ENCODE measurements at regions not wholly inside any gene's neighbourhood (a gene's known extent, or its start where the extent isn't known, plus 50 kb on each side); places are given as distances from the start of the nearest gene placed in this dataset.
"Not testable (repeated sequence)": the region's sequence is repeated elsewhere in the genome, so short reads cannot be mapped to it uniquely, and the experiment has no call there.

DNA sequence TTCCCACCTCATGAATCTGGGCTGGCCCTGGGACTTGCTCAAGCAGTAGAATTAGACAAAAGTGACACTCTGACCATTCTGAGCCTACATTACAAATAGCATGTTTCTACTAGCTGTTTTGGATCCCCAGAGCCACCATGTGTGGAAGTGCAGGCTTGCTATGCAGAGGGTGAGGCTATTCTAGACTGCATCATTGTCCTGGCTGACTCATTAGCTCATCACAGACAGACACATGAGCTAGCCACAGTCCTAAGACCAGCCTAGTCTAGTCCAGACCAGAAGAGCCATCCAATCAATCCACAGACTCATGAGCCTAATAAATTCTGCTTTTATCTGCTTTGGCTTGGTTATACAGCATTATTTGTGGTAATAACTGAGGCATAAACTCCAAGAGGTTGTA, 351.9 kb downstream of the PRELID2 start:
- DNase-seq (ENCODE audit: low read depth) = peak; percentile 16

DNA sequence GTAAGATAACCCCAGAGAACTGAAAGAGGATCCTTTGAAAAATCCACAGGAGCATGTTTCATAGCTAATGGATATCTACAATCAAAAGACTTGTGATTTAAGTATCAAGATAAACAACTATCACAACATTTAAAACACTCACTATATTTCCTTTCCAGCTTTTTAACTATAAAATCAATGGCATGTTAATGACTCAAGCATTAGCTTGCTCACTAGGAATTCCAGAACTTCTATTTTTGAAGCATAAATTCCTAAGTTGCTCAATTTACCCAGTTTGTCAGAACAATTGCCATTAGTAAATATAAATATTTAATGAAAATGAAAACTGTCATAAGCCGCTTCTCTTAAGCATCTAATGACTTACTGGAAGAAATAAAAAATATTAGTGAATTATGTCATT, 355.3 kb downstream of the PRELID2 start:
- in situ Hi-C loops (cut with HindIII; ENCODE audit: low pct_unique_long_range_greater_than_20kb, low sequenced_read_pairs) = no loop called here
- DNase-seq (ENCODE audit: low read depth) = no peak

More for the DNA sequence above, 351.9 kb downstream of the PRELID2 start:
- in situ Hi-C loops (cut with HindIII; ENCODE audit: low pct_unique_long_range_greater_than_20kb, low sequenced_read_pairs) = no loop called here

DNA sequence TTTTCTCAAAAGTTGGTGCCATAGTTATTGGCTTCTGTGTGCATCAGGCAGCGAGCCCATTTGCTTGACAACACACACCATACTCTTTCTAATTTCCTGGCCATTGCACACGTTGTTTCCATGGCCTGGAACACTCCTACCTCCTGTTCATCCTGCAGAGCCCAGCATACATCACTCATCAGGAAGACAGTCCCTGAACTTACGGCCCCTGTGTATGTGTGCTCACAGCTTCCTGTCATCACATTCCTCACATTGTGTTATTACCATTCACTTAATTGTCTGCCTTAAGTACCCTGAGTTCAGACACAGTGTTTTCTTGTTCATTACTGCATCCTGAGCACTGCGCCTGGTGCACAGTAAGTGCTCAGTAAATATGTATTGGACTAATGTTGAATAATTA, 355.9 kb downstream of the PRELID2 start:
- no peak for DNase-seq (ENCODE audit: low read depth)
- in situ Hi-C loops (cut with HindIII; ENCODE audit: low pct_unique_long_range_greater_than_20kb, low sequenced_read_pairs) = no loop called here

DNA sequence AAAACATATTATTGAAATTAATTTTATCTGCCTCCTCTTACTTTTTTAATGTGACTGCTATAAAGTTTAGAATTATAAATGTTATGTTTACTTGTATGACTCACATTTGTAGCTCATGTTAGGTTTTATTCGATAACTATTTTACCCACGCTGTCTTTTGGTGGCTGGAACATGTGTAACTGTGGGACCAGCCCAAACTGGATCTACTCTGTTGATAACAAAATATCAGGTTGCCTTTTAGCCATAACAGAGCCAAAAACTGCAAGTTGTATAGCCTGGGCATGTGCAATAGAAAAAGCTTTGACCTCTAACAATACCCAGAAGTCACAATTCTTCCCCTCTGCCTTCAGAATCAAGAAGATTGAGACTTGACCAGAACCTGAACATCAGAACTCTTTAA, 356.5 kb downstream of the PRELID2 start:
- in situ Hi-C loops (cut with HindIII; ENCODE audit: low pct_unique_long_range_greater_than_20kb, low sequenced_read_pairs) = no loop called here
- DNase-seq (ENCODE audit: low read depth) = no peak

DNA sequence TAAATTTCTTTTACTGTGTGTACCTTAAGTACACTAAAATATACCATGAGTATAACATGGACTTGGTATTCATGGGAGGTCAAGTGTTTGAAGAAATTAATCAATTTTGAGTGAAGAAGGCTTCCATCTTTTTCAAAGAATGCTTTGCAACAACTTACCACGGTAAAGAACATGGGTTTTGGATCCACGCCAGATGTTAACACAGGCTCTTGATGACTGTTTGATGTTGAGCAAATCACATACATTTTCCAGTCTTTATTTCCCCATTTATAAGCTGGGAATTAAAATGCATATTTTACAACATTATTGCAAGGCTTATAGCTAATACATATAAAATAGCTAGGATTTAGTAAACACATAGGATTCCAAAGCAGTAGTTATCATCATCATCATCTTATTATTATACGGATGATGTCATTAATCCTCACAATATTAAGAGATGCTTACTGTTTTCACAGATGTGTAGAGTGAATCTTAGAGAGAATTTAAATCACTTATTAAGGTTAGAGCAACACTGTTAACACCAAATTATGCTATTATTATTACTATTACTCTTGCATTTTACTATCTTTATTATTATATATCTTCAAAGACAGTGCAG, 362.0 kb downstream of the PRELID2 start:
- DNase-seq (ENCODE audit: low read depth) = no peak
- in situ Hi-C loops (cut with HindIII; ENCODE audit: low pct_unique_long_range_greater_than_20kb, low sequenced_read_pairs) = no loop called here

DNA sequence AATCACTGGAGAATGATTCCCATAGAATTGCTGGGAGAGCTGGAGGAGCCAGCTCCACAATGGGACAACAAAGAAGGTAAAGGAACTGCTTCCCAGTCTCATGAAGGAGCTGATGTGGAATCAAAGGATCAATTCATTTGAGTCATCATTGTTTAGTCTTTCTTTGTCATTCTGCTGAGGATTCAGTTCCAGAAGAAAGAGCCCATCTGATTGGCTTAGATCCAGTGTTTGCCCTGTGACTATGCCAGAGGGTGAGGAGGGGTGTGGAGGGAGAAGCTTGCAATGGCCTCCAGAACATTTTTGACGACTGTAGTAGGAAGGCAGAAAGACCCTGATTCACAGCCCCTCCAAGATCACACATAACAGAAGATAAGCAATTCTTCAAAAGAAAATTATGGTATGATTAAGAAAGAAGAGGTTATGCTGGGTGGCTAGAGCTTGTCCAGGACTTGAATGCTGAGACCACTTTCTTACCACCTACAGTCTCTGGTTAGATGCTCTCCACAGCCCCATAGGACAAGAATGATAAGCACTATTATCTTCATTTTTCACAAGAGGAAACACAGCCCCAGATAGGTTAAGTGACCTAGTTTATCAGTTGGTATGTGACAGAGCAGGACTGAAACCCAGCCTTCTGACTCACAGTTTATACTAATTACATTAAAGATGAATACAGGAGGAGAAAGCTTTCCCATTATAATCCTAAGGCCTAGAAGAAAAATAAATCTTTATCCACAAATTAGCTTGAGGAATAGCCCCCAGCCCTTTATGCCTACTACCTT, 363.1 kb downstream of the PRELID2 start:
- DNase-seq (ENCODE audit: low read depth) = peak; percentile 78
- in situ Hi-C loops (cut with HindIII; ENCODE audit: low pct_unique_long_range_greater_than_20kb, low sequenced_read_pairs) = no loop called here

DNA sequence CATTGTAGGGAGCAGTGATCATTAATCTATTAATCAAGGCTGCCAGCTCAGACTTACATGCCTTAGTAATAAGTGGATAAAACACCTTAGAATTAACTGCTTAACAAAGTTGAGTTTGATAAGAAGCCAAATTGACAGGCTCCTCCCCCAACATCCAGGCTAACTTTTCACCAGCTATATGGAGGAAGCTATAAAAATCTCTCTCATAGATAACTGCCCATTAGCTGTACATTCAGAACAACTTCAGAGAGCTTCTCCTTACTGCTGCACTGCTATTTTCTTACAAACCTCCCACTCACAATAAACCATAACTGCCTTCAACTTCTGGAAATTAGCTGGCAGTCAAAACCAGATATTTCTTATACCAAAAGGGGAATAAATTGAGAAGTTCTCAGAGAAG, 364.1 kb downstream of the PRELID2 start:
- no peak for DNase-seq (ENCODE audit: low read depth)
- in situ Hi-C loops (cut with HindIII; ENCODE audit: low pct_unique_long_range_greater_than_20kb, low sequenced_read_pairs) = no loop called here

DNA sequence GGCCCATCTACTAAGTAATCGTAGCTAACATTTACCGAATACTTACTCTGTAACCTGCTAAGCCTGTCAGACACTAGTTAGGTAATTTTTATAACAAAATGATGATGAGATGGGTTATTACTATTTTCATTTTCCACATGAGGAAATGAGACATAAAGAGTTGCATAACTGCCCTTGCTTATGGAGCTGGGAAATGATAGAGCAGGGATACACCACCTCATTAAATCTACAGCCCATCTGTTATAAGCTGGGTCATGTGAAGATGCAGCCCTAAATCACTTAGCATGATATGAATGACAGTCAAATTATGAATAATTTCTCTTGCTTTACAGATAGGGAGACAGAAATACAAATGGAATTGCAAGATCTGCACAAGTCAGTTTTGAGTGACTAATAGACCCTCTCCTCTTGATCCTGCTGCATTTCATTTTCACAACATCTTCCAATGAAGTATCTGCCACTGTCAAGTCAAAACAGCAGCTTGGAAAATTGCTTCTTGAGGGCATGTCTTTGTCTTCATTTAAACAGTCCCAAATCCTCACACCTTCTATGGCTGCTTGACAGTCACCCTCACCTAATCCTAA, 364.7 kb downstream of the PRELID2 start:
- in situ Hi-C loops (cut with HindIII; ENCODE audit: low pct_unique_long_range_greater_than_20kb, low sequenced_read_pairs) = no loop called here
- DNase-seq (ENCODE audit: low read depth) = no peak

DNA sequence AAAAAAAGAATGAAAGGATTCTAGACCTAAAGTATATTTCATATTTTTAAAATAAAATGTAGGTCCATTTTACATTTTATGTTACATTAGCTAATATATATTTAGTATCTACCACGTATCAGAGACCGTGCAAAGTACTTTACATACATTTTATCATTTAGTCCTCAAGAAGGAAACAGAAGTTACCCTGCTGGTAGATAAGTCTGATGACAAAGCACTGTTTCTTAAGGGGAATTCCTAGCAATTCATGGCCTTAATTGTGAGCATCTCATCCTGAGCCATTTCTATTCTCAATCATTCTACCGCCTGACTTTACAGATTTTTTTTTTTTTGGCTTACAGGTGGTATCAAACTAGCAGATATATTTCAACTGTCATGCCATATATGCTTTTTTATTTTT, 367.7 kb downstream of the PRELID2 start:
- in situ Hi-C loops (cut with HindIII; ENCODE audit: low pct_unique_long_range_greater_than_20kb, low sequenced_read_pairs) = no loop called here
- DNase-seq (ENCODE audit: low read depth) = no peak

DNA sequence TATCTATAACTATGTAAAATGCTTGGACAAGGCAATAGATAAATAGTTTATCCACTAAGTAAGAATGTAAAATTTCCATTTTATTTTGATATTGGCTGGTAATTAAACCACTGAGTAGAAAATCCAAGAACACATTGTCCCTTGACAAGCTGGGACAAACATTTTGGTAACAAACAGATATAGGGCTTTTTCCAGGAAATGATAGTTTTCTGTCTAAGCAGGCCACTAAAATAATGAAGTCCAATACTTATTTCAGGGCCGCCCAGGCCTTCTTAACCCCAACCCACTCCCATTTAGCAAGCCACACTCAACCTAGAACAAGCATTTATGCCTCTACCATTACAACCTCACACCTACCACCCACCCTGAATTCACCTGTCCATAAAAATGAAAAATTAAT, 368.6 kb downstream of the PRELID2 start:
- in situ Hi-C loops (cut with HindIII; ENCODE audit: low pct_unique_long_range_greater_than_20kb, low sequenced_read_pairs) = no loop called here
- DNase-seq (ENCODE audit: low read depth) = no peak

DNA sequence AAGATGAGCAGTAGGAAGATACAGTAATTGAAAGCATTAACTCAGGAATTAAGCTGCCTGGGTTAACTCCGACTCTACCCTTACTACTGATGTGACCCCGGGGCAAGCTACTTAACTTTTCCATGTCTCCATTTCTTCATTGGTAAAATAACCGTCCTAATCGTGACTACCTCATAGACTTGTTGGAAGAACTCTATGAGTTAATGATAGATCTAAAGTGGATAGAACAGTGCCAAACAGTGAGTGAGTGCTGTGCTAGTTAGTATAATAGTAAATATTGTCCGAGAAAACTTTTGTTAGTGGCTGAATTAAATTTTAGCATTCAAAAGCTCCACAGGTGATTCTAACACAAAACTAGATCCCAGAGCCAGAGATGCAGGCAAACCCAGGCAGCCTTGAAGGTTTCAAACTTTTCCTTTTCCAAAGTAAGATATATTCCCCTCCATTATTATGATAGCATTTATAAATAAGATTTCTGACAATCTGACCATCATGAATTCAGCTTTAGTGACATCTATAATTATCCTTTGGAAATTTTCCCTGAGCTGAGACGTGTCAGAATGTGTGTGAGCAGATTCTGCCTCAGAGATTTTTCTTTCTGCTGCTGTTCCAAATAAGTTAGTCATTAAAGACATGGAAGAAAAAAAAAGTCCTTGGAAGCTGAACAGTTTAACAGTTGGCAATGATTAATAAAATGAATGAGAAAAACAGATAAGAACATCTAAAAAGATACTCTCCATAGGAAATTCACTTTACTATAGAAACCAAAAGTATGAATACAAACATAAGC, 369.5 kb downstream of the PRELID2 start:
- in situ Hi-C loops (cut with HindIII; ENCODE audit: low pct_unique_long_range_greater_than_20kb, low sequenced_read_pairs) = no loop called here
- peak; percentile 49 for DNase-seq (ENCODE audit: low read depth)

DNA sequence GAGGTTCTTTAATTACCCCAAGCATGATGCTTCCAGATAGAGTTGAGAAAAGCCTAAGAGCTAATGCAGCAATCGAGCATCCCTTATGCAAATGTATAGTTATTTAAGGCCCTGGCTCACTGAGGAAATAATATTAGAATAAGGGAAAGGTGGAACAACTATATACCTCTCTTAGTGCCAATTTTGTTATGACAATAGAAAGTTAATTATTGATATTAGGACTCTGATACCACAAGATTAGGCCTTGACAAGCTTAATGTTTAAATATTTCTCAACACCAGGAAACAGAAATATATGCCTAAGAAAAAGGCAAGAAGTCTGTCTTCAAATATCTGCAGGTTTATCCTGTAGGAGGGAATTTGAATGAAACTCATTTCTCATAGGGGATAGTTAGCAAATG, 371.0 kb downstream of the PRELID2 start:
- DNase-seq (ENCODE audit: low read depth) = peak; percentile 18
- in situ Hi-C loops (cut with HindIII; ENCODE audit: low pct_unique_long_range_greater_than_20kb, low sequenced_read_pairs) = no loop called here

DNA sequence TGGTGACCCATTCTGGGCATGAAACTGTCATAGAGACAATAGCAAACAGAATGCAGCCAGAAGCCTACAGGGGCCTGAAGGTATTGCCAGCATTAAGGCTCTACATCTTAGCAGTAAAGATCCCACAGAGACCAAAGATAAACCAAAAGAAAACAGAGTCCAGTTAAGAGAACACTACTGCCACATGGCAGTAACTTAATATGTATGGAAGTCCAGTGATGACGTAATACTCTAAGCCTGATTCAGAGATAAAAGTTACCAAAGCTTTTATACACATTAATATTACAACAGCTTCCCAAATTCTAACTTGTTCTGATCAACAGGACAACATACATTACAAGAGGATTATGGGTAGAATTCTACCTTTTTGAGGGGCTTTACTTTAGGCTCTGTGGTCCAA, 371.5 kb downstream of the PRELID2 start:
- DNase-seq (ENCODE audit: low read depth) = no peak
- in situ Hi-C loops (cut with HindIII; ENCODE audit: low pct_unique_long_range_greater_than_20kb, low sequenced_read_pairs) = no loop called here

DNA sequence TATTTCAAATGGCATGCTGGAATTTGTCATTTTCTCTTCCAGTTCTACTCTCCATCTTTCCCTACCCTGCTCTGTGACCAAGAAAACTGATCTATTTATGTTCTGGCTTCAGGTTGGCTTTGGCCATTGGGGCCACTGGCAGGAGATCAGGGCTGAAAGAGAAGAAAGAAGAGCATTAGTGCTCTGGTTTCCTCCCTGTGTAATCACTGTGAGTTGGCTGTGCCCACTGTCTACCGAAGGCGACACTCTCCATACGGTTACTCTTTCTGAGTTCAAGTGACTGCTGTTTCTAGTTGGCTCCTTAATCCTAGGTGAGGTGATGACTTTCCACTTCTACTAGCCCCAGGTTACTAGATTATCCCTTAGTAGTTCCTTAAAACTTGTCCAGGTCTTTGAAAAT, 372.6 kb downstream of the PRELID2 start:
- no peak for DNase-seq (ENCODE audit: low read depth)

DNA sequence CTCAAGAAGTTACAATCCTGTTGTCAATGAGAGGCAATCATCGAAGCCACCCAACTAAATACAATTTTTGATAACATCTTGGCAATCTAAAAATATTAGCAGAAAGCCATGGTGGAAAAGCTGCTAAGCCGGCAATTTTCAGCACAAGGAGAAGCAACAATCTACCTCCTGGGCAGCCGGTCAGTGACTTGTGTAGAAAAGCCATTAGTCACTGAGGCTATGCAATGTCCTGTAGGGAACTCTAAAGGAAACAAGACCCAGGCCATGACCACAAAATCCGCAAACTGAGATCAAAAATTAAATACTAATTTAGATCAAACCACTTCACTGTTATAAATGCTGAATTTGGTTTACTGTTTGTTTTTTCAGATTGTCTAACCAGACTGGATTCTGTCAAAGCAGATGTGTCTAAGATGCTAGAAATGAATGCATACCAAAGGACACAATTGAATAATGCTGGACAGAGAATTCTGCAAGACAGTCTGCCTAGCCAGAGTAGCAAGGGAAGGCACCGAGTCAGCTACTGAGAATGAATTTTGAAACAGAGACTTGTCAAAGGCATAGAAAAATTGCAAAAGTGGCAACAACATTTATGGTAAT, 384.8 kb downstream of the PRELID2 start:
- DNase-seq (ENCODE audit: low read depth) = no peak
- in situ Hi-C loops (cut with HindIII; ENCODE audit: low pct_unique_long_range_greater_than_20kb, low sequenced_read_pairs) = no loop called here

More for the DNA sequence above, 372.6 kb downstream of the PRELID2 start:
- in situ Hi-C loops (cut with HindIII; ENCODE audit: low pct_unique_long_range_greater_than_20kb, low sequenced_read_pairs) = no loop called here

DNA sequence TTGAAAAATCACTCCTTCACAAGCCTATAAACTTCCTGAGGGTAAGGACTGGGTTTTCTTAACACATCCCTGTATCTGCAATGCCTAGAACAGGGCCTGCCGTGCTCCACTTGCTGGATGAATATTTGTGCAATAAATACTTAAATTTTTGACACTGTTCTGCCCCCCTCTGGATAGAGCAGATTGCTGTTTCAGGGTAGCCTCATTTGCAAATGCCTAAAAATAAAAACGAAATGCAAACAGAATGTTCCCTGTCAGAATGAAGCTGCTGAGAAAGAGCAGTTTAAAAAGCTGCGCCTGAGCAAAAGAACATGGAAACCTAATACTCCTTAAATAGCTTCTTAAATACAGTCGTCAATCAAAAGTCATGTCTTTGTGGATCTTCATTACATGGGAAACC, 385.3 kb downstream of the PRELID2 start:
- DNase-seq (ENCODE audit: low read depth) = no peak
- in situ Hi-C loops (cut with HindIII; ENCODE audit: low pct_unique_long_range_greater_than_20kb, low sequenced_read_pairs) = no loop called here

DNA sequence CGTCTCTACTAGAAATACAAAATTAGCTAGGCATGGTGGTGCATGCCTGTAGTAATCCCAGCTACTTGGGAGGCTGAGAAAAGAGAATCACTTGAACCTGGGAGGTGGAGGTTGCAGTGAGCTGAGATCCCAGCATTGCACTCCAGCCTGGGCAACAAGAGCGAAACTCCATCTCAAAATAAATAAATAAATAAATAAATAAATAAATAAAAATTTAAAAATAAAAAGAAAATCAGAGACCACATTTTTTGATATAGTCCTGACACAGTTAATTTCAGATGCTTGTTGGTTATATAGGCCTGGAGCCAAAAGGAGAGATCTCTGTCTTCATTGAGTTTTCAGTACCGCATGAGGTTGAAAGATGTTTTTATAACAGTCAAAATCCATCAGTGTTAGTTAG, 388.3 kb downstream of the PRELID2 start:
- in situ Hi-C loops (cut with HindIII; ENCODE audit: low pct_unique_long_range_greater_than_20kb, low sequenced_read_pairs) = not testable (repeated sequence)

DNA sequence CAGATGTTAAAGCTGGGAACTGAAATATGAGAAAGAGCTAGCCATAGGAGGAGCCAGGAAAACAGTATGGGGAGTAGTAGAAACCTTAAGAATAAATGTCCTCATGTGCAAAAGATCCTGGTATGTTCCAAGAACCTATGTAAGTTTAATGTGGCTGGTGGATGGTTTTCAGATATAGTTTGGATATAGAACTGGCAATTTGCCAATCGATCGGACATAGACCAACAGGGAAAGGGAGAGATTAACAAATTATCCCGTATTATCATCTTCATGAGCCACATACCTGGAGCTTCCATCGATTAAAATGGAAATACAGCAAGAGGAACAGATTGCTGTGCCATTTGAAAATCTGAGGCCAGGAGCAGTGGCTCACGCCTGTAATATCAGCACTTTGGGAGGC, 388.7 kb downstream of the PRELID2 start:
- in situ Hi-C loops (cut with HindIII; ENCODE audit: low pct_unique_long_range_greater_than_20kb, low sequenced_read_pairs) = no loop called here
- no peak for DNase-seq (ENCODE audit: low read depth)

More for the DNA sequence above, 388.3 kb downstream of the PRELID2 start:
- not testable (repeated sequence) for DNase-seq (ENCODE audit: low read depth)

DNA sequence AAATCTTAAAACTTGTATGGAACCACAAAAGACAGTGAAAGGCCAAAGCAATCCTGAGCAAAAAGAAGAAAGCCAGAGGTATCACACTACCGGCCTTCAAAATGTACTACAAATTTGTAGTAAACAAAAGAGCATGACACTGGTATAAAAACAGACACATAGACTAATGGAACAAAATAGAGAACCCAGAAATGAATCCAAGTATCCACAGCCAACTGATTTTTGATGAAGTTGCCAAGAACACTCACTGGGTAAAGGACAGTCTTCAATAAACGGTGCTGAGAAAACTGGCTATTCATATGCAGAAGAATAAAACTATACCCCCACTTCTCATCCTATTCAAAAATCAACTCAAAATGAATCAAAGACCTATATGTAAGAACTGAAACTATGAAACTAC, 390.1 kb downstream of the PRELID2 start:
- in situ Hi-C loops (cut with HindIII; ENCODE audit: low pct_unique_long_range_greater_than_20kb, low sequenced_read_pairs) = no loop called here
- no peak for DNase-seq (ENCODE audit: low read depth)
